GM19238 (cell line): ENCODE measurements at regions not wholly inside any gene's neighbourhood (a gene's known extent, or its start where the extent isn't known, plus 50 kb on each side); places are given as distances from the start of the nearest gene placed in this dataset.
"Not testable (repeated sequence)": the region's sequence is repeated elsewhere in the genome, so short reads cannot be mapped to it uniquely, and the experiment has no call there.

Source experiments
- DNase-seq: peaks from one replicate; pipeline ENCODE4 v3.0.0; 2011; ENCODE audit warnings: low spot score; ENCODE audit not compliant: insufficient read length

- DNase-seq: no peak
Observed at GRCh38 chr21:28310171-28310685, 682.4 kb downstream of the LTN1 start.

- DNase-seq: no peak
Observed at GRCh38 chr21:28309596-28309995, 683.1 kb downstream of the LTN1 start.

- no peak for DNase-seq
Observed at GRCh38 chr21:28308516-28308915, 684.2 kb downstream of the LTN1 start.

GRCh38 chr21:28299946-28300345 lies 692.7 kb downstream of the LTN1 start:
- no peak for DNase-seq

GRCh38 chr21:28298251-28298672 lies 694.4 kb downstream of the LTN1 start:
- DNase-seq: no peak

GRCh38 chr21:28294051-28294450 lies 698.6 kb downstream of the LTN1 start:
- DNase-seq: no peak

- DNase-seq: no peak
Observed at GRCh38 chr21:28283641-28284490, 708.8 kb downstream of the LTN1 start.

GRCh38 chr21:28282833-28283232 lies 709.8 kb downstream of the LTN1 start:
- no peak for DNase-seq

- not testable (repeated sequence) for DNase-seq
Observed at GRCh38 chr21:28281357-28281756, 711.3 kb downstream of the LTN1 start.

GRCh38 chr21:28280611-28281010 lies 712.1 kb downstream of the LTN1 start:
- DNase-seq: no peak

GRCh38 chr21:28277324-28277723 lies 715.4 kb downstream of the LTN1 start:
- no peak for DNase-seq

GRCh38 chr21:28272272-28272992 lies 720.2 kb downstream of the LTN1 start:
- no peak for DNase-seq

GRCh38 chr21:28269173-28269572 lies 723.5 kb downstream of the LTN1 start:
- DNase-seq: no peak

- DNase-seq: no peak
Observed at GRCh38 chr21:28268685-28269084, 724.0 kb downstream of the LTN1 start.

- no peak for DNase-seq
Observed at GRCh38 chr21:28267449-28267848, 725.2 kb downstream of the LTN1 start.

GRCh38 chr21:28266061-28266460 lies 726.6 kb downstream of the LTN1 start:
- no peak for DNase-seq

- DNase-seq: no peak
Observed at GRCh38 chr21:28263974-28264373, 728.7 kb downstream of the LTN1 start.

- DNase-seq: no peak
Observed at GRCh38 chr21:28261298-28261697, 731.4 kb downstream of the LTN1 start.

- DNase-seq: no peak
Observed at GRCh38 chr21:28257276-28257675, 735.4 kb downstream of the LTN1 start.

- no peak for DNase-seq
Observed at GRCh38 chr21:28256837-28257236, 735.8 kb downstream of the LTN1 start.

- DNase-seq: no peak
Observed at GRCh38 chr21:28256420-28256831, 736.3 kb downstream of the LTN1 start.

- no peak for DNase-seq
Observed at GRCh38 chr21:28253961-28254360, 738.7 kb downstream of the LTN1 start.
